ENCODE measurements at regions not wholly inside any gene's neighbourhood (a gene's known extent, or its start where the extent isn't known, plus 50 kb on each side); places are given as distances from the start of the nearest gene placed in this dataset.

- ATAC-seq = no peak
- TF ChIP-seq, protein P1, sequence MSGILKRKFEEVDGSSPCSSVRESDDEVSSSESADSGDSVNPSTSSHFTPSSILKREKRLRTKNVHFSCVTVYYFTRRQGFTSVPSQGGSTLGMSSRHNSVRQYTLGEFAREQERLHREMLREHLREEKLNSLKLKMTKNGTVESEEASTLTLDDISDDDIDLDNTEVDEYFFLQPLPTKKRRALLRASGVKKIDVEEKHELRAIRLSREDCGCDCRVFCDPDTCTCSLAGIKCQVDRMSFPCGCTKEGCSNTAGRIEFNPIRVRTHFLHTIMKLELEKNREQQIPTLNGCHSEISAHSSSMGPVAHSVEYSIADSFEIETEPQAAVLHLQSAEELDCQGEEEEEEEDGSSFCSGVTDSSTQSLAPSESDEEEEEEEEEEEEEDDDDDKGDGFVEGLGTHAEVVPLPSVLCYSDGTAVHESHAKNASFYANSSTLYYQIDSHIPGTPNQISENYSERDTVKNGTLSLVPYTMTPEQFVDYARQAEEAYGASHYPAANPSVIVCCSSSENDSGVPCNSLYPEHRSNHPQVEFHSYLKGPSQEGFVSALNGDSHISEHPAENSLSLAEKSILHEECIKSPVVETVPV (CRISPR knock-in tag; IDR thresholded peaks at IDR 0.05) = no peak
- TF ChIP-seq ARNTL (CRISPR knock-in tag; IDR thresholded peaks at IDR 0.05; ENCODE audit: borderline replicate concordance, low read depth) (no peak), ZNF70 (CRISPR knock-in tag; IDR thresholded peaks at IDR 0.05) (no peak), ZNF8 (CRISPR knock-in tag; IDR thresholded peaks at IDR 0.05) (no peak), ESRRG (CRISPR knock-in tag; IDR thresholded peaks at IDR 0.05) (no peak), TOX (CRISPR knock-in tag; IDR thresholded peaks at IDR 0.05; ENCODE audit: borderline replicate concordance) (no peak), ZFP30 (CRISPR knock-in tag; IDR thresholded peaks at IDR 0.05) (no peak), PPARA (CRISPR knock-in tag; IDR thresholded peaks at IDR 0.05; ENCODE audit: borderline replicate concordance) (no peak), BACH2 (CRISPR knock-in tag; IDR thresholded peaks at IDR 0.05; ENCODE audit: borderline replicate concordance) (no peak), CREB5 (CRISPR knock-in tag; IDR thresholded peaks at IDR 0.05; ENCODE audit: low read depth) (no peak), ZFP3 (CRISPR knock-in tag; IDR thresholded peaks at IDR 0.05) (no peak)
- TF ChIP-seq, protein P2, sequence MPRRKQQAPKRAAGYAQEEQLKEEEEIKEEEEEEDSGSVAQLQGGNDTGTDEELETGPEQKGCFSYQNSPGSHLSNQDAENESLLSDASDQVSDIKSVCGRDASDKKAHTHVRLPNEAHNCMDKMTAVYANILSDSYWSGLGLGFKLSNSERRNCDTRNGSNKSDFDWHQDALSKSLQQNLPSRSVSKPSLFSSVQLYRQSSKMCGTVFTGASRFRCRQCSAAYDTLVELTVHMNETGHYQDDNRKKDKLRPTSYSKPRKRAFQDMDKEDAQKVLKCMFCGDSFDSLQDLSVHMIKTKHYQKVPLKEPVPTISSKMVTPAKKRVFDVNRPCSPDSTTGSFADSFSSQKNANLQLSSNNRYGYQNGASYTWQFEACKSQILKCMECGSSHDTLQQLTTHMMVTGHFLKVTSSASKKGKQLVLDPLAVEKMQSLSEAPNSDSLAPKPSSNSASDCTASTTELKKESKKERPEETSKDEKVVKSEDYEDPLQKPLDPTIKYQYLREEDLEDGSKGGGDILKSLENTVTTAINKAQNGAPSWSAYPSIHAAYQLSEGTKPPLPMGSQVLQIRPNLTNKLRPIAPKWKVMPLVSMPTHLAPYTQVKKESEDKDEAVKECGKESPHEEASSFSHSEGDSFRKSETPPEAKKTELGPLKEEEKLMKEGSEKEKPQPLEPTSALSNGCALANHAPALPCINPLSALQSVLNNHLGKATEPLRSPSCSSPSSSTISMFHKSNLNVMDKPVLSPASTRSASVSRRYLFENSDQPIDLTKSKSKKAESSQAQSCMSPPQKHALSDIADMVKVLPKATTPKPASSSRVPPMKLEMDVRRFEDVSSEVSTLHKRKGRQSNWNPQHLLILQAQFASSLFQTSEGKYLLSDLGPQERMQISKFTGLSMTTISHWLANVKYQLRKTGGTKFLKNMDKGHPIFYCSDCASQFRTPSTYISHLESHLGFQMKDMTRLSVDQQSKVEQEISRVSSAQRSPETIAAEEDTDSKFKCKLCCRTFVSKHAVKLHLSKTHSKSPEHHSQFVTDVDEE (CRISPR knock-in tag; IDR thresholded peaks at IDR 0.05) = no peak
Observed at GRCh38 chr3:118400086-118400485, 634.6 kb downstream of the IGSF11 start.

GRCh38 chr3:118400886-118401285 lies 633.8 kb downstream of the IGSF11 start:
- TF ChIP-seq ZC3H10 (CRISPR knock-in tag; IDR thresholded peaks at IDR 0.05) (peak; percentile 89), CREB5 (CRISPR knock-in tag; IDR thresholded peaks at IDR 0.05; ENCODE audit: low read depth) (no peak), ISL1 (CRISPR knock-in tag; IDR thresholded peaks at IDR 0.05) (peak; percentile 85), ZFP3 (CRISPR knock-in tag; IDR thresholded peaks at IDR 0.05) (no peak), SNAI2 (CRISPR knock-in tag; IDR thresholded peaks at IDR 0.05) (no peak)
- ATAC-seq = no peak

GRCh38 chr3:118401887-118402286 lies 632.8 kb downstream of the IGSF11 start:
- ATAC-seq = no peak
- no peak for TF ChIP-seq BACH2 (CRISPR knock-in tag; IDR thresholded peaks at IDR 0.05; ENCODE audit: borderline replicate concordance)
- no peak for TF ChIP-seq GLIS3 (CRISPR knock-in tag; IDR thresholded peaks at IDR 0.05)
- TF ChIP-seq TCF4 (CRISPR knock-in tag; IDR thresholded peaks at IDR 0.05; ENCODE audit: borderline replicate concordance) = no peak
- TF ChIP-seq SNAI2 (CRISPR knock-in tag; IDR thresholded peaks at IDR 0.05) = no peak
- TF ChIP-seq, protein P1 (CRISPR knock-in tag; IDR thresholded peaks at IDR 0.05) = no peak
- TF ChIP-seq RARB (CRISPR knock-in tag; IDR thresholded peaks at IDR 0.05) = no peak
- TF ChIP-seq ARNTL (CRISPR knock-in tag; IDR thresholded peaks at IDR 0.05; ENCODE audit: borderline replicate concordance, low read depth) = no peak
- no peak for TF ChIP-seq PPARA (CRISPR knock-in tag; IDR thresholded peaks at IDR 0.05; ENCODE audit: borderline replicate concordance)
- TF ChIP-seq ZNF8 (CRISPR knock-in tag; IDR thresholded peaks at IDR 0.05) = no peak
- TF ChIP-seq TOX (CRISPR knock-in tag; IDR thresholded peaks at IDR 0.05; ENCODE audit: borderline replicate concordance) = no peak
- no peak for TF ChIP-seq ZNF565 (CRISPR knock-in tag; conservative IDR thresholded peaks at IDR 0.05; ENCODE audit: low read depth)
- no peak for TF ChIP-seq ZNF70 (CRISPR knock-in tag; IDR thresholded peaks at IDR 0.05)

DNA sequence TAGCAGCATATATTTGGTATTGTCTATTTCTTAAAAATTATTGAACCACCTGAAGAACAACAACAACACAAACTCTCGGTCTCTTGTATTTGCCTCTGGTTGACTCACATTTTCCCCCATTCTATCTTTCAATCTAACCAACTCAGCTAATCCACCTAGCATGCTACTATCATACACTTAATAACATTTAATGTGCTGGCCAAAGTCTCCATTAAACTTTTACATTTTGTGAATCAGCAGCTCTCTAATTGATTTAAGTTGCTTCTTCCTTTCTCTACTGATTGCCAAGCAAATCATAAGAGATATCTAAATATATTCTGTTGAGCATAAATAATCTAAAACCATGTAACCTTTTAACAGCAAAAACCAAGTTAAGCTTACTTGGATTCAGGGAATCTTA lies 631.7 kb downstream of the IGSF11 start:
- ATAC-seq = no peak
- no peak for TF ChIP-seq CSDC2 (CRISPR knock-in tag; IDR thresholded peaks at IDR 0.05)
- TF ChIP-seq, protein P2 (CRISPR knock-in tag; IDR thresholded peaks at IDR 0.05) = no peak
- no peak for TF ChIP-seq BACH2 (CRISPR knock-in tag; IDR thresholded peaks at IDR 0.05; ENCODE audit: borderline replicate concordance)
- TF ChIP-seq, protein P1 (CRISPR knock-in tag; IDR thresholded peaks at IDR 0.05) = no peak
- TF ChIP-seq RARB (CRISPR knock-in tag; IDR thresholded peaks at IDR 0.05) = no peak
- TF ChIP-seq CREB5 (CRISPR knock-in tag; IDR thresholded peaks at IDR 0.05; ENCODE audit: low read depth) = peak; percentile 55; the same call in 1 of the 2 replicates
- TF ChIP-seq SNAI2 (CRISPR knock-in tag; IDR thresholded peaks at IDR 0.05) = 0 out of 2 replicates have a peak, but pooled peaks have one; percentile 81
- TF ChIP-seq ZNF8 (CRISPR knock-in tag; IDR thresholded peaks at IDR 0.05) = no peak
- TF ChIP-seq ARNTL (CRISPR knock-in tag; IDR thresholded peaks at IDR 0.05; ENCODE audit: borderline replicate concordance, low read depth) = no peak

All from SK-N-SH treated with all-trans-retinoic acid at 6 μM for 48 hours (cell line).